IMR-90 (cell line): ENCODE measurements at regions not wholly inside any gene's neighbourhood (a gene's known extent, or its start where the extent isn't known, plus 50 kb on each side); places are given as distances from the start of the nearest gene placed in this dataset.

Source experiments
- ATAC-seq: fragments of 200-7000 bp; cut with Tn5 transposase; 2 replicates; pipeline ENCODE4 v1.9.1; 2020; ENCODE audit warnings: low read depth, mild to moderate bottlenecking, moderate library complexity
- BruUV-seq: library from RNA; stranded (reverse); fragments of 400-500 nt; replicated peaks from 2 replicates; lab custom pipeline; 2021; lab: Mats Ljungman, UMichigan
- CTCF ChIA-PET: fragments of 300-600 bp; formaldehyde crosslinking; extraction: SDS; loops from one replicate; lab custom pipeline; 2021; ENCODE audit warnings: antibody characterized with exemption; lab: Yijun Ruan, JAX
- POLR2A ChIA-PET: fragments of 300-600 bp; sonication (Branson Sonifier 250); formaldehyde crosslinking; loops from one replicate; lab custom pipeline; 2022; ENCODE audit warnings: antibody characterized with exemption; ENCODE audit not compliant: unreplicated experiment; lab: Charles Lee
- DNase-seq: peaks from one replicate; pipeline ENCODE4 v3.0.0; 2013
- H2AFZ ChIP-seq: replicated peaks from 2 replicates; pipeline ENCODE3; 2013; ENCODE audit warnings: low read length, mild to moderate bottlenecking; ENCODE audit not compliant: poor library complexity
- H2AK5ac ChIP-seq: 2 replicates; pipeline ENCODE4 v1.6.1; 2013; ENCODE audit warnings: low read depth, low read length, inconsistent platforms
- H2AK9ac ChIP-seq: replicated peaks from 2 replicates; pipeline ENCODE3; 2013; ENCODE audit warnings: mild to moderate bottlenecking, low read depth, low read length, moderate library complexity; ENCODE audit not compliant: poor library complexity
- H2BK120ac ChIP-seq: 2 replicates; pipeline ENCODE4 v1.6.1; 2013; ENCODE audit warnings: low read depth, low read length, inconsistent platforms
- H2BK15ac ChIP-seq: 3 replicates; pipeline ENCODE4 v1.6.1; 2013; ENCODE audit warnings: low read depth, low read length, inconsistent platforms
- H2BK20ac ChIP-seq: 2 replicates; pipeline ENCODE4 v1.6.1; 2013; ENCODE audit warnings: low read depth, mild to moderate bottlenecking, inconsistent platforms, low read length, moderate library complexity
- H2BK5ac ChIP-seq: 2 replicates; pipeline ENCODE4 v1.6.1; 2013; ENCODE audit warnings: mild to moderate bottlenecking, low read depth, low read length, inconsistent platforms; ENCODE audit not compliant: poor library complexity, severe bottlenecking
- H3K14ac ChIP-seq: replicated peaks from 2 replicates; pipeline ENCODE4 v1.6.1; 2013; ENCODE audit warnings: low read depth, low read length, inconsistent platforms
- H3K18ac ChIP-seq: 2 replicates; pipeline ENCODE4 v1.6.1; 2013; ENCODE audit warnings: low read depth, low read length, control low read depth
- H3K23ac ChIP-seq: 2 replicates; pipeline ENCODE4 v1.6.1; 2013; ENCODE audit warnings: low read depth, low read length, inconsistent platforms
- H3K27ac ChIP-seq: 2 replicates; pipeline ENCODE4 v1.5.1; 2013; ENCODE audit warnings: mild to moderate bottlenecking, control low read depth, low read length; ENCODE audit not compliant: insufficient read depth
- H3K27me3 ChIP-seq: 2 replicates; pipeline ENCODE4 v1.6.1; 2013; ENCODE audit warnings: low read length; ENCODE audit not compliant: control insufficient read depth, insufficient read depth
- H3K36me3 ChIP-seq: 2 replicates; pipeline ENCODE4 v1.6.1; 2013; ENCODE audit warnings: low read length, mixed read lengths; ENCODE audit not compliant: control insufficient read depth, insufficient read depth
- H3K4ac ChIP-seq: 2 replicates; pipeline ENCODE4 v1.6.1; 2013; ENCODE audit warnings: low read depth, low read length, inconsistent platforms
- H3K4me1 ChIP-seq: 2 replicates; pipeline ENCODE4 v1.6.1; 2013; ENCODE audit warnings: low read length, mixed read lengths; ENCODE audit not compliant: control insufficient read depth, insufficient read depth
- H3K4me2 ChIP-seq: 2 replicates; pipeline ENCODE4 v1.6.1; 2013; ENCODE audit warnings: low read depth, mild to moderate bottlenecking, control low read depth, low read length, moderate library complexity
- H3K4me3 ChIP-seq: 2 replicates; pipeline ENCODE4 v1.5.1; 2013; ENCODE audit warnings: low read depth, mild to moderate bottlenecking, control low read depth, low read length, moderate library complexity; ENCODE audit not compliant: insufficient read depth
- H3K56ac ChIP-seq: 2 replicates; pipeline ENCODE4 v1.6.1; 2013; ENCODE audit warnings: low read length, inconsistent platforms; ENCODE audit not compliant: insufficient read depth; ENCODE audit errors: extremely low read depth
- H3K79me1 ChIP-seq, 2 experiments: 2 replicates each; pipeline ENCODE4 v1.6.1; 2013; ENCODE audit warnings: low read length in 2 of 2, inconsistent platforms in 1 of 2, low read depth in 1 of 2
- H3K9ac ChIP-seq: 2 replicates; pipeline ENCODE4 v1.6.1; 2013; ENCODE audit warnings: low read depth, low read length, control low read depth
- H3K9me1 ChIP-seq: 2 replicates; pipeline ENCODE4 v1.6.1; 2013; ENCODE audit warnings: low read length, inconsistent platforms; ENCODE audit not compliant: insufficient read depth
- H3K9me3 ChIP-seq: 2 replicates; pipeline ENCODE4 v1.6.1; 2013; ENCODE audit warnings: low read length; ENCODE audit not compliant: control insufficient read depth, insufficient read depth
- H4K20me1 ChIP-seq: 2 replicates; pipeline ENCODE4 v1.6.1; 2013; ENCODE audit warnings: low read length, inconsistent platforms; ENCODE audit not compliant: insufficient read depth
- H4K5ac ChIP-seq: 2 replicates; pipeline ENCODE4 v1.6.1; 2013; ENCODE audit warnings: mild to moderate bottlenecking, low read depth, low read length, control low read depth
- H4K8ac ChIP-seq, 2 experiments: 2 replicates each; pipeline ENCODE4 v1.6.1; 2013; ENCODE audit warnings: low read depth in 2 of 2, low read length in 2 of 2, control low read depth in 1 of 2, inconsistent platforms in 1 of 2
- H4K91ac ChIP-seq: 2 replicates; pipeline ENCODE4 v1.6.1; 2013; ENCODE audit warnings: low read depth, low read length, inconsistent platforms; ENCODE audit not compliant: insufficient read depth
- BHLHE40 ChIP-seq: fragments of 150-350 bp; IDR thresholded peaks from 2 replicates; pipeline ENCODE4 v1.6.1; 2016; ENCODE audit warnings: mild to moderate bottlenecking, low read depth, low read length
- CEBPB ChIP-seq: IDR thresholded peaks from 2 replicates; pipeline ENCODE4 v1.6.1; 2012; ENCODE audit warnings: low read depth, low read length, improper control_type of control experiment
- CHD1 ChIP-seq: IDR thresholded peaks from 2 replicates; pipeline ENCODE4 v1.6.1; 2012; ENCODE audit warnings: low read depth, low read length, improper control_type of control experiment
- CTCF ChIP-seq: conservative IDR thresholded peaks from 2 replicates; pipeline ENCODE4 v1.5.1; 2012; ENCODE audit warnings: mild to moderate bottlenecking, low read depth, low read length, improper control_type of control experiment
- ELK1 ChIP-seq: fragments of 150-350 bp; IDR thresholded peaks from 2 replicates; pipeline ENCODE4 v1.6.1; 2016; ENCODE audit warnings: low read depth, mild to moderate bottlenecking, low read length, moderate library complexity, borderline replicate concordance
- FOS ChIP-seq: fragments of 150-350 bp; IDR thresholded peaks from 2 replicates; pipeline ENCODE4 v1.6.1; 2016; ENCODE audit warnings: low read depth, low read length
- MAFK ChIP-seq: IDR thresholded peaks from 2 replicates; pipeline ENCODE4 v1.6.1; 2012; ENCODE audit warnings: low read depth, low read length, improper control_type of control experiment
- MAZ ChIP-seq: IDR thresholded peaks from 2 replicates; pipeline ENCODE4 v1.6.1; 2012; ENCODE audit warnings: low read depth, mild to moderate bottlenecking, low read length, improper control_type of control experiment, moderate library complexity, borderline replicate concordance
- MXI1 ChIP-seq: IDR thresholded peaks from 2 replicates; pipeline ENCODE4 v1.6.1; 2012; ENCODE audit warnings: low read depth, mild to moderate bottlenecking, low read length, moderate library complexity, borderline replicate concordance
- NFE2L2 ChIP-seq: fragments of 150-350 bp; IDR thresholded peaks from 2 replicates; pipeline ENCODE4 v1.6.1; 2016; ENCODE audit warnings: low read depth, mild to moderate bottlenecking, low read length
- POLR2A ChIP-seq: IDR thresholded peaks from 2 replicates; pipeline ENCODE4 v1.6.1; 2012; ENCODE audit warnings: mild to moderate bottlenecking, low read depth, low read length
- RAD21 ChIP-seq: IDR thresholded peaks from 2 replicates; pipeline ENCODE4 v1.6.1; 2012; ENCODE audit warnings: low read length, improper control_type of control experiment
- RCOR1 ChIP-seq: IDR thresholded peaks from 2 replicates; pipeline ENCODE4 v1.6.1; 2012; ENCODE audit warnings: mild to moderate bottlenecking, low read length, improper control_type of control experiment; ENCODE audit not compliant: insufficient replicate concordance
- RFX5 ChIP-seq: IDR thresholded peaks from 2 replicates; pipeline ENCODE4 v1.8.0; 2012; ENCODE audit warnings: low read depth, mild to moderate bottlenecking, low read length, moderate library complexity
- SMC3 ChIP-seq: fragments of 150-350 bp; IDR thresholded peaks from 2 replicates; pipeline ENCODE4 v1.6.1; 2016; ENCODE audit warnings: low read depth, mild to moderate bottlenecking, antibody characterized with exemption, low read length, moderate library complexity
- USF2 ChIP-seq: fragments of 150-350 bp; IDR thresholded peaks from 2 replicates; pipeline ENCODE4 v1.6.1; 2017; ENCODE audit warnings: mild to moderate bottlenecking, antibody characterized with exemption, low read length, low read depth
- WGBS, 2 experiments: methylation state at CpG; one replicate each; pipeline versions ENCODE4 v1.1.5 to v1.1.7; 2013; ENCODE audit warnings: missing lambda C conversion rate in 2 of 2; ENCODE audit not compliant: insufficient read length in 1 of 2; ENCODE audit errors: extremely low coverage in 2 of 2; 5-methylcytosine and 5-hydroxymethylcytosine counted together
- dilution Hi-C: fragments of 300-500 bp; cut with HindIII; formaldehyde crosslinking; loops from one replicate; pipeline ENCODE4 v1.14.3; 2018; ENCODE audit warnings: low sequenced_read_pairs; ENCODE audit not compliant: unreplicated experiment
- in situ Hi-C: fragments of 300-500 bp; cut with MboI; formaldehyde crosslinking; loops from 3 replicates; pipeline ENCODE4 v1.14.3; 2019; ENCODE audit warnings: low sequenced_read_pairs, inconsistent platforms, mixed read lengths
- intact Hi-C: fragments of 100-400 bp; cut with micrococcal nuclease; formaldehyde crosslinking; loops from 2 replicates; pipeline ENCODE4 v1.10.0; 2022

GRCh38 chr1:166338105-166338504 lies 171.3 kb upstream of the FAM78B start:
- H3K14ac ChIP-seq = no peak overlapping the region
- no peaks in the 10 kb centered on the region for H3K27me3 ChIP-seq
- no peak overlapping the region for H3K27ac ChIP-seq
- H4K8ac ChIP-seq = no peak overlapping the region
- no peaks in the 10 kb centered on the region for H3K9me1 ChIP-seq
- DNase-seq = no peak
- H4K20me1 ChIP-seq = no peaks in the 10 kb centered on the region
- no peak overlapping the region for H4K91ac ChIP-seq
- H3K79me1 ChIP-seq = no peaks in the 10 kb centered on the region
- no peaks in the 10 kb centered on the region for H3K4me1 ChIP-seq
- H3K36me3 ChIP-seq = no peaks in the 10 kb centered on the region
- no peak overlapping the region for H3K4ac ChIP-seq
- H2BK20ac ChIP-seq = no peak overlapping the region
- H3K4me3 ChIP-seq = no peak overlapping the region
- H2BK5ac ChIP-seq = no peak overlapping the region
- no TSS peak for BruUV-seq
- H4K5ac ChIP-seq = no peak overlapping the region
- peaks cover 16% of the 10 kb centered on the region for H3K9me3 ChIP-seq
- H2AFZ ChIP-seq = no peak overlapping the region
- in situ Hi-C loops (no loop called here), intact Hi-C loops (no loop called here), dilution Hi-C loops (no loop called here)
- TF ChIP-seq USF2 (no peak), BHLHE40 (no peak), SMC3 (no peak), ELK1 (no peak), MAZ (no peak), CTCF (no peak), POLR2A (no peak), CEBPB (no peak), RAD21 (no peak), RCOR1 (no peak), CHD1 (no peak), NFE2L2 (no peak), MAFK (no peak), MXI1 (no peak), RFX5 (no peak), FOS (no peak)
- H2BK120ac ChIP-seq = no peak overlapping the region
- ATAC-seq = no peak
- H2BK15ac ChIP-seq = no peak overlapping the region
- H3K9ac ChIP-seq = no peak overlapping the region
- ChIA-PET CTCF (no interaction called here), POLR2A (no interaction called here)
- no peak overlapping the region for H3K56ac ChIP-seq
- H3K23ac ChIP-seq = no peak overlapping the region
- H2AK9ac ChIP-seq = no peak overlapping the region
- H3K4me2 ChIP-seq = no peak overlapping the region
- no peak overlapping the region for H2AK5ac ChIP-seq
- no peak overlapping the region for H3K18ac ChIP-seq
- WGBS, 2 experiments = no CpG with 5 or more reads among the region's 2 CpGs
